ENCODE measurements at regions not wholly inside any gene's neighbourhood (a gene's known extent, or its start where the extent isn't known, plus 50 kb on each side); places are given as distances from the start of the nearest gene placed in this dataset.

- no peak for DNase-seq
- intact Hi-C loops (cut with DNase I): no loop called here
- H3K36me3 ChIP-seq (replicated peaks in 1 of 2): no peaks in the 10 kb centered on the region
- H3K4me1 ChIP-seq (replicated peaks in 1 of 2): no peaks in the 10 kb centered on the region
- no peak overlapping the region for H3K4me3 ChIP-seq
- TF ChIP-seq POLR2A (IDR thresholded peaks at IDR 0.05) (no peak), CTCF (IDR thresholded peaks at IDR 0.05) (no peak)
- no peaks in the 10 kb centered on the region for H3K9me3 ChIP-seq (replicated peaks in 1 of 3)
- no peak overlapping the region for H3K27ac ChIP-seq
- WGBS, 4 donors: 68 to 92% (median 75%) methylated on average over 4 of the region's 4 CpGs
- H3K27me3 ChIP-seq: peaks cover 6% of the 10 kb centered on the region
Observed at GRCh38 chr14:96617635-96618034, 115.5 kb downstream of the PAPOLA start.

- intact Hi-C loops (cut with DNase I): no loop called here
- Histone ChIP-seq H3K4me1 (replicated peaks in 1 of 2) (no peaks in the 10 kb centered on the region), H3K36me3 (replicated peaks in 1 of 2) (no peaks in the 10 kb centered on the region), H3K27ac (no peak overlapping the region), H3K27me3 (peaks cover 8% of the 10 kb centered on the region), H3K4me3 (no peak overlapping the region), H3K9me3 (replicated peaks in 1 of 3) (no peaks in the 10 kb centered on the region)
- DNase-seq: no peak
- TF ChIP-seq CTCF (IDR thresholded peaks at IDR 0.05) (no peak), POLR2A (IDR thresholded peaks at IDR 0.05) (no peak)
- WGBS, 4 donors: 86 to 92% (median 89%) methylated on average over 8 of the region's 8 CpGs
Observed at GRCh38 chr14:96622926-96623325, 120.7 kb downstream of the PAPOLA start.

- no peak for DNase-seq
- Histone ChIP-seq H3K27ac (no peak overlapping the region), H3K36me3 (replicated peaks in 1 of 2) (no peaks in the 10 kb centered on the region)
Observed at GRCh38 chr14:96623676-96624484, 121.7 kb downstream of the PAPOLA start.

More at GRCh38 chr14:96623676-96624484, 121.7 kb downstream of the PAPOLA start:
- no peaks in the 10 kb centered on the region for H3K4me1 ChIP-seq (replicated peaks in 1 of 2)
- no peak overlapping the region for H3K4me3 ChIP-seq
- H3K27me3 ChIP-seq: peaks cover 8% of the 10 kb centered on the region
- no peak for TF ChIP-seq POLR2A (IDR thresholded peaks at IDR 0.05)
- TF ChIP-seq CTCF (IDR thresholded peaks at IDR 0.05): no peak
- 77 to 84% (median 79%) methylated on average over 32 to 34 of the region's 34 CpGs for WGBS, 4 donors
- intact Hi-C loops (cut with DNase I): no loop called here
- H3K9me3 ChIP-seq (replicated peaks in 1 of 3): no peaks in the 10 kb centered on the region

All from adrenal gland (tissue), 9 donors.